Retina (tissue), 1 donor: ENCODE measurements at regions not wholly inside any gene's neighbourhood (a gene's known extent, or its start where the extent isn't known, plus 50 kb on each side); places are given as distances from the start of the nearest gene placed in this dataset.

Source experiments
- DNase-seq: peaks from one replicate; pipeline ENCODE4 v3.0.0-alpha.2; 2016

GRCh38 chr13:40494946-40495620 lies 171.4 kb downstream of the FOXO1 start:
- no peak for DNase-seq

- no peak for DNase-seq
Observed at GRCh38 chr13:40495621-40496001, 170.8 kb downstream of the FOXO1 start.

GRCh38 chr13:40496035-40496810 lies 170.2 kb downstream of the FOXO1 start:
- no peak for DNase-seq

- DNase-seq: no peak
Observed at GRCh38 chr13:40498461-40498860, 168.0 kb downstream of the FOXO1 start.

GRCh38 chr13:40502236-40502635 lies 164.2 kb downstream of the FOXO1 start:
- DNase-seq: no peak

- no peak for DNase-seq
Observed at GRCh38 chr13:40503011-40503410, 163.4 kb downstream of the FOXO1 start.

- DNase-seq: no peak
Observed at GRCh38 chr13:40503966-40504591, 162.4 kb downstream of the FOXO1 start.

- no peak for DNase-seq
Observed at GRCh38 chr13:40504641-40505040, 161.8 kb downstream of the FOXO1 start.

- DNase-seq: no peak
Observed at GRCh38 chr13:40505196-40505595, 161.2 kb downstream of the FOXO1 start.
